NCI-H524 (cell line): ENCODE measurements at regions not wholly inside any gene's neighbourhood (a gene's known extent, or its start where the extent isn't known, plus 50 kb on each side); places are given as distances from the start of the nearest gene placed in this dataset.
"Not testable (repeated sequence)": the region's sequence is repeated elsewhere in the genome, so short reads cannot be mapped to it uniquely, and the experiment has no call there.

ENCODE experiments used
- DNase-seq, 2 experiments: peaks; one replicate each; lab custom pipeline; 2025; lab: John Stamatoyannopoulos, UW

DNA sequence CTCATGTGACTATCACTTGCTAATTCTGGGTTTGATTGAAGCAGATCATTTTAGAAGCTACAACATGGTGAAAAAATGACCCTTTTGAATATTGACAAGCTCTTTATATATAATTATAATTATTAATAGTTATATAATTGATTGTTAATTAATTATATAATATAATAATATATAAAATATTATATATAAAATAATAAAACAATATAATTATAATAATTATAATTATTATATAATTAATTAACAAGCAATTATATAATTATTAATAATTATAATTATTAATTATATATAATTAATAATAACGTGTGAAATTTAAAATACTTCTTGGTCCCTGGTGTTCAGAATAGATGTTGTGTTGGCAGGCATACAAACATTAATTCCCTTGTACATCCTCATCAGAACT lies 404.1 kb upstream of the CDH19 start:
- no peak for DNase-seq

DNA sequence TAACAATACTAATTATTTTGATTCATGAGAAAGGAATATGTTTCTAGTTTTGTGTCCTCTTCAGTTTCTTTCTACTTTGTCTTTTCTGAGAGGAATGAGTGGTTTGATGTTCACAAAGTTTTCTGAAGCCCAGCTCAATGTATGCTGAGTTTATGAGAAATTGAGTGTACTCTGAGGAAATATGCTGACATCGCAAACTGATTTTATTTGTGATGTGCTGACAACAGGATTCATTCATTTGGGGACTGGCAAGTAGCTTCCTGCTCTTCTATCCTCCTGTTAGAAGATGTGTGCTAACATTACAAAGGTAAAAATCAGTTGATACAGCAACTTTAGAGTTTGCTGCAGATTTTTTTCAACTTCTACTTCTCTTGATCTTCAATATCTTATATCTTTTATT lies 403.2 kb upstream of the CDH19 start:
- no peak for DNase-seq

DNA sequence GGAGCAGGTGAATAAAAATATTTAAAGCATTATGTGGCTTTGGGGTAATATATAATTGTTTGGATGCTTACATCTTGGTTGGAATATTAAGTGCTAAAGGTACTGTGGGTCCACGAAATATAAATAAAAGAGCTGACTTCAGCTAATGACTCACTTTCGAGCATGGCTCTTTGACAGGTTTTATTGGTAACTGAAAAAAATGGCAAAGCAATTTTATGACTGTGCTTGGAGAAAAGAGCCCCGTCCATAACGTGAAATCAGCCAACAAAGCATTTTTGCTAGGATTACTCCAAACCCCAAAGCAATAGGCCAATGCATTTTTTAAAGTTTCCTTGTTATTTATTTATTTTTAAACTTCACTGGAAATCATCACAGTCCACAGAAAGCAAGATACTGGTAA lies 397.2 kb upstream of the CDH19 start:
- DNase-seq, result no peak

DNA sequence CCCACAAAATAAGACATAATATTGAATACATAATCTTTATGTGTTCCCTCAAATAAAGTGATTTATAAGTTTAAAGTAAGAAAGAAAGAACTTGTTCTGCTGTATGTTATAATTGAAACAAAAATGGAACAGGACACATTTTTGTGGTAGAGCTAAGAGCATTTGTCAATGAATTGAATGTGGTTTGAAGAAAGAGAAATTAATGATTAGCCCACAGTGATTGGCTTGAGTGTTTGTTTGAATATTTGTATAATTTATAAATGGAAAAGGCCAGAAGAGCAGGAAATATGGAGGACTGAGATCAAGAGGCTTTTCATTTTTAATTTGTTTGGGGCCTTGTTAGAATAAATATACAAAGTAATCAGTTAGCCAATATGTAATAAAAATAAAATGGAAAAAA lies 395.1 kb upstream of the CDH19 start:
- no peak for DNase-seq

DNA sequence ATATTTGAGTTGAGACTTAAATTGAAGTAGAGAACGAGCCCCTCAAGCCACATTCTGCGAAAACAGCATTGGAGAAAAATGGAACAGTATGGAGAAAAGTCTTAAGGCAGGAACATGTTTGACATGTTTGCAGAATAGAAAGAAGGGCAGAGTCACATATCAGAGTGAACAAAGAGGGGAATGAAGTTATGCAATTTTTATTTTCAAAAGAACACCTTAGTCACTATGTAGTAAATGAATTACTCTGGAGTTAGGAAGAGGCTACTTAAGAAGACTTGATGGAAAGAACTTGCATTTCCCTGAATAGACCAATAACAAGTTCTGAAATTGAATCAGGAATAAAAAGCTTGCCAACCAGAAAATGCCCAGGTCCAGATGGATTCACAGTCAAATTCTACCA lies 391.4 kb upstream of the CDH19 start:
- DNase-seq, result no peak

DNA sequence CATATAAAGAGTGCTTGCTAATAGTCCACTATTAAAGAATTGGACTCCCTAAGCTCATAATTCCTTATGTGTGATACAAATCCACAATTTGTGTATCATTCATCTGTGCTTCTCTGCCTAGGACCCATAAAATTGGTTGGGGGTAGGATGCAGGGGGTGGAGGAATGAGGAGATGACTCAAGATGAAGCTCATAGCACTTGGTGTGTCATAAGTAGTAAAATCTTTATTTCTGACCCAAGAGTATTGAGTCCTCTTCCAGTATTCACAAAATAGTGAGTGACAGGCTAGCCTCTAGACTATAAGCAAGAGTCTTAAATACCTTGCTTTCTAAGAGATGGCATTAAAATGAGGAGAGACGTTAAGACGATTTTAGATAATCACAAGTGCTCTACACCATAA lies 390.9 kb upstream of the CDH19 start:
- DNase-seq, result no peak

DNA sequence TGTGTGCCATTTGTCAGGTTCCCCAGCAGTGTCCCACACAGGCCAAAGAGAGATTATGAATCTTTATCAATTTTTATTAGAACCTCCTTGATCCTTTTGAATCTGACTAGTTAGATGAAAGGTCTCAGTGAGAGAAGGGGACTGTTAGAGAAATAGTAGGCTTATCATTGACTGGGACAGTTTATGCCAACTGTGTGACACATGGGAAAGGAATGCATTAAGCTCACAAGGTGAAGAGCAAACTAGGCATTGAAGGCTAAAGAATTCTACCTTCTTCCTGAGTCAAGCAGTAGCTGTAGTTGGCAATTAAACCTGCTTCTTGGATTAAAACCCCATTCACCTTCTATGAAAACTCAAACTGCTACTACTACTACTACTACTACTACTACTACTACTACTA lies 389.6 kb upstream of the CDH19 start:
- DNase-seq, result no peak

DNA sequence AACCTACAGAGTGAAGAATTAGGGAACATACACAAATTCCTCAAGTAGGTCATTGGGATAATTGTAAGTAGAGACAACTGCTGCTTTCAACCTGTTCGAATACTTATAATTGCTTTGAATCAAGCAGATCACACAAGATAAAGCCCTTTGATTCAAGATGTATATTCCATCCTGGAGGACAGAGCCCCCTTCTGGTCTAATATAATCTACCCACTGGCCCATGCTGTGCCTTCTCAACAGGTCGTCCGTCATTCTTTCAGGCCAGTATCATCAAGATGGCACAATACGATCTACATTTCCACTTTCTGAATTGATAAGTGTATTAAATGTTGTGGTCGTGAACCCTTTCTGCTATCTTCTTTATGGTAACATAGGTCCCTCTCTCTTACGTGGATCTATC lies 387.0 kb upstream of the CDH19 start:
- DNase-seq, result peak; percentile 3 to 20

DNA sequence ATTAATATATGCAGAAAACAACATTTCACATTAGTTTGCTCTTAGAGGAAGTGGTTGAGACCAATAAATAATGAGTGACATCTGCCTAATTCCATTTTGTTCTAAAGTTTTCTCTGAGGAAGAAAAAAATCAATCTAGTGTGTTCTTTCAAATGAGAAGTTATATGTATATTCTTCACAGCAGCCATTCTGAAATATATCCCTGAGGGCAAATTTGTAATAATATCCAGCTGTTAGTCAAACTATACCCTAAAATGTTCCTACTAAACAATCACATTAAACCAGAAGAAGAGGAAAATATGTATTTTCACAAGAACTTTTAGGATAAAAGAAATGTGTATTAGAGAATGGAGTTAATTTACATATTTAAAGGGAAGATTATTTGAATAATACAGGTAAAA lies 375.1 kb upstream of the CDH19 start:
- DNase-seq, result no peak

DNA sequence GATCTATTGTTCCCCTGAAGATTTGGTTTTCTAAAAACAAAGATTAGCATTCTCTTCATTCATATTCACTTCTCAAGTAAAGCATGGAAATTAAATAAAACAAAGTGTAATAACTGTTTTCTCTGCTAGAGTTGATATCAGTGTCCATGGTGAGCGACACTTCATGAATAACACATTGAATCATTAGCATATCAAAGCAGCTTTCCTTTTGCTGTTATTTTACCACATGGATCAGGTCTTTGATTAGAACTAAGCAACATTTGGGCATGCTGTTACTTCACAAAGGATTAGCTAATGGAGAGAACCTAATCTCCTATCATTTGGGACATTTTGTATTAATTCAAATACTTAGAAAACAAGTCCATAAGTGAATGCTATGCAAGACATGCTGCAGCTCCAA lies 368.8 kb upstream of the CDH19 start:
- DNase-seq, result peak; percentile 46 to 91

DNA sequence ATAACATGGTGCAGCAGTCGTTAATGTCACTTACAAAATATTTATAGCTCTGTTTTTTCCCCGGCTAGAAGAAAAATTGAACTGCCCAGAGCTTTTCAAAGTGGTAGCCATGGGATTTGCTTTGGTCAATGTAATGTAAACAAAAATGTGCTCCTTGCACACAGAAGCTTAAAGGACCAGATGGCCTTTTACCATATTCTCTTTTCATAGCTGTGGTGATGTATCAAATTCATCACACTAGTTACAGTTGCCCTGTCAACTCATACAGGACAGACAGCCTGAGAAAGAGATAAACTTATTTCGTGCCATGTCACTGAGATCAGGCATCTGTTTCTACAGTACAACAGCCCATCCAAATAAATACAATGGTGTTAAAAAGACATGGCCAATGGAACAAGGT lies 368.1 kb upstream of the CDH19 start:
- DNase-seq, result peak; percentile 56 to 91

DNA sequence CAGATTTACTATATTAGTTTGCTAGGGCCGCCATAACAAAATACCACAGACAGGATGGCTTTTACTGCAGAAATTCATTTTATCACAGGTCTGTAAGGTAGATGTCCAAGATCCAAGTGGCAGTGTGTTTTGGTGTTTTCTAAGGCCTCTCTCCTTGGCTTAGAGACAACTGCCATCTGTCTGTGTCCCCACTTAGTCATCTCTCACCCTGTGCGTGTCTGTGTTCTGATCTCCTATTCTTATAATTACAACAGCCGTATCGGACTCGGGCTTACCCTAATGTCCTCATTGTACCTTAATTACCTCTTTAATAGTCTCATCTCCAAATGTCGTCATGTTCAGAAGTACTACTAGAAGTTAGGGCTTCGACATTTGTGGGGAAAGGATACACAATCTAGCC lies 362.3 kb upstream of the CDH19 start:
- peak; percentile 87 to 94 for DNase-seq

DNA sequence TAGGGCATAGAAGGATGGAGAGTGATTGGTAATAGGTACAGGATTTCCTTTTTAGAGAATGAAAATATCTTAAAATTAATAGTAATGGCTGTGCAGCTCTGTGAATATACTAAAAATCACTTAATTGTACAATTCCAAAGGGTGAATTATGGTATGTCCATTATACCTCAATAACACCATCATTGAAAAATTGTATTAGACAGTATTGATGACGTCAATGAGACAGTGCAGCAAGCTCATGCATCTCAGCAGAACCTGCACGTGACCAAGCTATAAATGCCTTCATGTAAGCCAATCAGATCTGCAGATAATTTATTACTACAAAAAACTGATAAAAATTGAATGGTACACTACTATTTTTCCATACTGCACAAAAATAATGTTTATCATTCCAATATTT lies 354.4 kb upstream of the CDH19 start:
- no peak for DNase-seq

DNA sequence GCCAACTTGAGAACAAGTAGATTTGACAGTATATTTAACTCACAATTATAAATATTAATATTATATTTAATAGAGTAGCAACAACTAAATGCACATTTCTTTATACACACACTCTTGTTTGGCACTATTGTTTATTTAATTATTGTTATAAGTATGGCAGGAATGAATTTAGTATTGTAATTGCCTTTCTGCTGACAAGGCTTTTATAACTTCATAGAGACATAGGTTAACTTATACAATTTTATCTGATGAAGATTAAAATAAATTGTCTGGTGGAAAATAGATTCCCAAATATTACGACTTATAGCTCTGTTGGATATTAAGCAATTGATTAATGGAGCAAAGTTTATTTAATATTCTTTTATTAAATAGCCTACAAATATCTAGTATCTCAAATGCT lies 347.9 kb upstream of the CDH19 start:
- DNase-seq, result no peak

DNA sequence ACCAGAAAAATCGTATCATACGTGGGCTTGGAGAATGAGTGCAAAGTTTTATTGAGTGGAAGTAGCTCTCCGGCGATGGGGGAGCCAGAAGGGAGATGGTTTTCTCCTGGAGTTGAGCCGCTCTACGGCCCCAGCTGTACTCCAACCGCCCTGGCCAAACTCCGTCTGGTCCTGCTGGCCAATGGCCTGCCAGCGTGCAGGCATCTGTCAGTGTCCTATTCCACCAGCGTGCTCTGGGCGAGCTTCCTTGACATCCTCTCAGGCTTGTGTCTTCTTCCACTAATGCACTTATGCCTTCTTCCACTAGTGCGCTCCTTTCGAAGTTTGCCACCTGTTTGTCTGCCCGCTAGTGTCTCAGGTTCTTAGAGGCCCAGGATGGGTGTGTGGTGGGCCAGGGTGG lies 345.5 kb upstream of the CDH19 start:
- no peak for DNase-seq

DNA sequence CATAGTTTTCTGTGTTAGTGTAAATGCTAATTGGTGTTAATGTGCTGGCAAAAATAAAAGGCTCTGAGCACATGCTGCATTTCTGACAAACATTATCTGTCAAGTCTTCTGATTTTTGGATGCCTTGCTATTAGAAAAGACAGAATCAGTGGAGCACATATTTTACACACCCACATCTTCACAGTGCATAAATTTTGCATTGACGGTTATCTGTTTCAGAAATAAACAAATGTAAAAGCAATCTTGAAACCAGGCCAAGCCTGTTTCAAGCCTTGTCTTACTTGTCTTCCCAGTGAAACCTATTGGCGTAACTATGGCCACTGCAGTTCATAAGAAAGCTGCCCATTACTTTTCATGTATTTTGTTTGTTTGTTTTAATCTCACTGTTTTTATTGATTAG lies 333.7 kb upstream of the CDH19 start:
- DNase-seq, result no peak

DNA sequence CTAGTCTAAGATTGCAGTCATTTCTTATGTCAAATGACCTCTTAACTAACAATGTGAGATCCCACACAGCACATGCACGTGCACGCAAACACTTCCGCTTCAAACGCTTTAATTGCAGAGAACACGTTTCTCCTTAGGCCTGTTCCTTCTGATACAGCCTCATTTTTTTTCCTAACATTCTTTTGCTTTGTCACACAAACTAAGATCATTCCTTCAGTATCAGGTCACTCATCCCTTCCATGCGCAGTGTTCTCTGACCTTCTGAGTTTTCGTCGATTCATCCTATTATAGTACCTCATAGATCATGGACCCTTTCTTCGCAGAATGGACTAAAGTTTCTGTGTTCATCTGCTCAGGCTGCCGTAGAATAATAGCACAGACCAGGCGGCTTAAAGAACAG lies 327.1 kb upstream of the CDH19 start:
- no peak for DNase-seq

DNA sequence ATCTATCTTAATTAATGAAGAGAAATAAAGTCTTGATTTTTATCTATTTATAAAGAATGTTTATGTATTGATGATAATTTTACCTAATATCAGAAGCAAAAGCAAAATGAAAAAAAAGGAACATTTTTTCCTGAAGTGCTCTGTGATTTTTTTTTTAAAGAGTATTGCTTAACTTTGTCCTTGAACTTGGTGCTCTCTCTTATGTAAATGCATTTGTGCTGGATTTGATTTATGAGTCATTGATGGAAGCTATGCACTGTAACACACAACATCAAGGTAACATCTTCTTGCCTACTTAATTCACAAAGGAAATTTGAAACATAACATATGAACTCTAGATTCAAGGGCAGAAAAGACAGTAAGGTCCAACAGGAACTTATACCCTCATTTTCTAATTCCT lies 312.9 kb upstream of the CDH19 start:
- DNase-seq, result no peak

DNA sequence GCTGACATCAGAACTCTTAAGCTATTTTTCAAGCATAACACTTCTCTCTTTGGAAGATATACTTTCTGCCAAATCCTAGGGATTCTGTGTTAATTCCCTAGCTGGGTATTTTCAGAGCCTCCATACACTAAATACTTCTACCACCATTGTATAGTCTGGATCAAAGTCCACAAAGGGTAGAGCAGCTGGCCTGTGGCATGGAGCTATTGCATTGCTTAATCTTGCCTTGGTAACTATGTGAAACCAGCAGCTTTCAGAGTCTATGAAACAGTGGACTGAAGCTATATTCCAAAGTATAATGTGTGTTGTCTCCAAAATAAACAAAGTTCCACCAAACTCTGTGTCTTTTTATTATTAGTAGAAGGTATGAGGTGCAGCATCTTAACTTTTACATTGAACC lies 296.9 kb upstream of the CDH19 start:
- no peak for DNase-seq

DNA sequence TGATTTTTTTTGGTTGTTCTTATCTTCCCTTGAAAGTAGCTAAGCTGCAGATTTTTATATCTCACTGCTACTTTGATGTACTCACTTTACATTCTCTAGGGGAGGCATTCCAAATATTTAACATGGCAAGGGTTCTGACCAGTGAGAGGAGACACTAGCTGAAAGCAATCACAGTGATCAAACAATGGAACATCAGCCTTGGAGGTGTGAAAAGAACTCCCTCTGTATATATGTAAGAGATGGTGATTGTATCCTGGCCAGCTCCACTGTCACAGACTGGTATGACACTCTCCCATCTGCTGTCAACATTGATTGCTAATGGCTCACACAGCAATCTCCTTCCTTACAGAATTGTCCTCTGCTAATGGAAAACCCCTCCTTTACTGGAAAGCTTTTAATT lies 291.7 kb upstream of the CDH19 start:
- DNase-seq, result peak; percentile 5 to 34

DNA sequence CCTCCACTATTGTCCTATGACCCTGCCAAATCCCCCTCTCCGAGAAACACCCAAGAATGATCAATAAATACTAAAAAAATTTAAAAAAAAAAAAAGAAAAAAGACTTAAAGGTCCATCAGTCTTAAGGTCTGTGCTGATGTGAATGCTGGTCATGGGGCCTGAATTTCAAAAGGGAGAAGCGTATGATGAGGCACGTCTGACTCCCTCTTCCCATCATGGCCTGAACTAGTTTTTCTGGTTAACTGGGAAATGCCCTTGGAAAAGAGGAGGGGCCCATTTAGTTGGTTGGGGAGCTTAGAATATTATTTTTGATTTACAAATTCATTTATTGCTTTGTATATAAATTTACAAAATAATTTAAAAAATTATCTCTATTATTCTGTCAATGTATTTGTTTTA lies 291.0 kb upstream of the CDH19 start:
- peak in 1 of 2 experiments; percentile 1 for DNase-seq

DNA sequence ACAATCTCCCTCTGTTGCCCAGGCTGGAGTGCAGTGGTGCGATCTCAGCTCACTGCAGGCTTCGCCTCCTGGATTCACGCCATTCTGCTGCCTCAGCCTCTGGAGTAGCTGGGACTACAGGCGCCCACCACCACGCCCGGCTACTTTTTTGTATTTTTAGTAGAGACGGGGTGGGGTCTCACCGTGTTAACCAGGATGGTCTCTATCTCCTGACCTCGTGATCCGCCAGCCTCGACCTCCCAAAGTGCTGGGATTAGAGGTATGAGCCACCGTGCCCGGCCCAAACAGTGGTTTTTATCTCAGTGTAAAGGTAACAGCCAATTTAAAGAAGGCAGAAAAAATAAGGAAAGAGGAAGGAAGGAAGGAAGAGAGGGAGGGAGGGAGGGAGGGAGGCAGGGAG lies 288.5 kb upstream of the CDH19 start:
- not testable (repeated sequence) for DNase-seq

DNA sequence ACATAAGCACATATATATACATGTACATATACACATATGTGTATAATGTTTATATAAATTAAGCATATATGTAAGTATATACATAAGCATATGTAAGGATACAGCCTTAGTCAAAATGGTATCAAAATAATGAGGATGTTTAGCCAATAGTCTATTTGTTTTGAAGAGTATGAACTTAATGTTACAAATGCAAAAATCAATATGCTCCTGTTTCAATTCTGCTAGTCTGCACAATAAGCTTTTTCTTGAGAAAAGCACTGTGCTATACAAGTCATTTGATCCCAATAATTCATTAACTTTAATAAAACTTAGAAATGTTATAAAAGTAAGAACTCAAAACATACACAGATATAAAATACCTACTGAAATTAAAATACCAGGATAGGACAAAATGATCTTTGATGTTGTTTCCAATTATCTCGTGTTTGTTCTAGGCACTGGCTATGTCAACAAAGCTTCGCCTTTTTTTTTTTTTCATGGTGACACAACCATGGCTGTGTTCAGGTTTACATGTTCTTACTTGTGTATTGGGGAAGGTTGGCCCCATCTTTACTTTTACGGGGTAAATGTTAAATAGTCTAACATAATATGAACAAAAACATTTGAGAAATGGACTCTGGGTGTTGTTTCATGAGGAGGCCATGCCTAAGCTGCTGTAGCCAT lies 271.1 kb upstream of the CDH19 start:
- no peak for DNase-seq

DNA sequence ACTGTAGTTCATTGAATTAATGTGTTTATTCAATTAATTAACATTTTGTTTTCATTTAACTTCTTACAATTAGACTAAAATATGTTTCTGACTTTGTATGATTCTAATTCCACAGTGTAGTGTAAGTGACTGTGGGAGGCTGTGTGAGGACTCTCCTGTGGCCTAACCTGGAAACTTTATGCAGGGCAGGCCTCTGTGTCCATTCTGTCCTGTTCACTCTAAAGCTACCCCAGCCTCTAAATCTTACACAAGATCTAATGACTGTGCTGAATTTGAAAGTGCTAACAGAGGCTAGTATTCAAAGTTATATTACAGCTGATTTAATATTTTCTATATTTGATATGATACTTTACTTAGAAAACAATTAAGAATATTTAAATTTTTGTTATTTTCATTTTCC lies 270.5 kb upstream of the CDH19 start:
- no peak for DNase-seq

DNA sequence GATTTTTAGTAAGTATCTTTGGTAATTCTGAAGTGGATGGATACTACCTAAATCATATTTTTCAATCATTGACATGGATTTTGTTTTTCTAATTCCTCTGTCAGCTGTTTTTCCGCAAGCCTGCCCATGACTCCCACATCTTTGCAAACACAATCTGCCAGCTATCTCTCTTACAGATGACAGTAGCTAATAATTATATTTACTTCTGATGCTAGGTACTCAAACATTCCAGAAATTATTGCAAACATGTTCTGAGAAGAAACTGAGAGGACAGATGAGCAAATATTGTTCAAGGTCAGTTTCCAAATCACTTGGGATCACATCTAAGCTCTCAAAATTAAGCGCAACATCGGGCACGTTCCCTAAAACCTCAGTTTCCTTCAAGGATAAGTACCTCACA lies 270.0 kb upstream of the CDH19 start:
- no peak for DNase-seq
